Right lung (tissue), 2 donors: ENCODE measurements at regions not wholly inside any gene's neighbourhood (a gene's known extent, or its start where the extent isn't known, plus 50 kb on each side); places are given as distances from the start of the nearest gene placed in this dataset.
"Not testable (repeated sequence)": the region's sequence is repeated elsewhere in the genome, so short reads cannot be mapped to it uniquely, and the experiment has no call there.

Experiments used
- DNase-seq, 2 donors: peaks; one replicate each; pipeline ENCODE4 v3.0.0-alpha.2; 2013

DNA sequence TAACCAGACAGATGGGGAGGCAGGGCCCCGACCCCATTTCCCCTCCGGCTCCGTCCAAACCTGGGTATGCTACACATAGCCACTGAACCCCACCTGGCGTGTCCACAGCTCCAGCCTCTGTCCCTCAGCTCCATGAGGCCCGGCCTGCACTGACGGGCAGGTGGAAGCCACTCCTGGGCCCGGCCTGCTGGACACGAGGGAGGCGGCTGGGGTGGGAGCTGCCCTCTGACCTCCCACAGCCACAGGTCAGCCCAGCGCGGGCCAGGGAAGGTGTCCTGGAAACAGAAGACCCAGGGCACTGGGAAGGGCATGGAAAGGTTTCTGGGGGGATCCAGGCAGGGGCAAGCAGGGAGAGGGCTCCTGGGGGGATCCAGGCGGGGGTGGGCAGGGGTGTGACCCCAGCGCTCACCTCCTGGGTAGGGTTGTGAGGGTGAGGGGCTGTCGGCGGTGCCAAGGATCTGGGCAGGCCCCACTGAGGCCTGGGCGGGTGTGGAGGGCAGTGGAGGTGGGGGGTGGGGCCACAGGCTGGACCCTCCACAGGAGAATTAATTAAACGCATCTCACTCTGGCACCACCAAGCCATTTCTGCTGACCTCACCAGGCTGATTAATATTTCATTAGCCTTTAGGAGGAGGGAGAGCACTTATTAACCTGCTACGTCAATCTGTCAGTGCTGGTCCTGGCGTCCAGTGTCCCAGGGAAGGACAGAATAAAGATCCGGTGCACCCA is 108.9 kb downstream of the UNCX start:
- no peak for DNase-seq

DNA sequence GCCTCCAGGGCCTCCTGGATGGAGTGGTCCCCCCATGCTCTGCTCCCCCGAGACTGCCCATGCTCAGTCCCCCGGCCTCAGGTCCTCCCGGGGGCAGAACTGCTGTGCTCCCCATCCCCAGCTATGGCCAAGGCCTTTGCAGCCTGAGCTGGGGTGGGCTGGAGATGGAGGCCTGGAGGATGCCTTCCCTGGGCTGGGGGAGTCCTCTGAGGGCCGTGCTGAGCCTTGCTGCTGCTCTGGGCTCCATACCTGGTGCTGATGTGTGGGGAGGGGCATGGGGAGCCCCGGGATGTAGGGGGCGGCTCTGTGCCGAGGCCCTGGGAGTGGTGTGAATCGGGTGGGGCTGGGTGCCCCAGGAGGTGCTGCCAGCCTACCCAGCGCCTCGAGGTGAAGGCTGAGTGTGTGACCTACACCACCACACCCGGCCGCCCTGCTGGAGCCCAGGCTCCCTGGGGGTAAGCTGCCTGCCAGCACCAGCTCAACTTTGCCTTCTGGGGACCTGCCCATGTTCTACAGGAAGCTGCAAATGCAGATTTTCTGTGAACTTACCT is 109.5 kb downstream of the UNCX start:
- no peak for DNase-seq

DNA sequence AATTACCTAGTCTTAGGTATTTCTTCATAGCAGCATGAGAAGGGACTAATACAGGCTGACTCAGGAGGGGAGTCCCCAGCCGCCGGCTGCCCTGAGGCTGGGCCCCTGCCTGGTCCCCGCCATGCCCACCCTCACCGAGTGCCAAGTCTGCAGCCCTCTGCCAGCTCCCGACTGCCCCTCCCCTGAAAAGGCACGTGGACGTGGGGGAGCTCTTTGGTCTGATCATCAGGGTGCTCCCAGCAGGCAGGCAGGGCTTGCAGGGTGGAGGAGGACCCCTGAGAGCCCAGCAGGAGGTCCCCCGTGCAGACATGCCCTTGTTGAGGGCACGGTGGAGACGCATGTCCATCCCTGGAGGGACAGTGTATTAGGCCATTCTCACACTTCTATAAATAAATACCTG is 110.9 kb downstream of the UNCX start:
- DNase-seq = no peak

DNA sequence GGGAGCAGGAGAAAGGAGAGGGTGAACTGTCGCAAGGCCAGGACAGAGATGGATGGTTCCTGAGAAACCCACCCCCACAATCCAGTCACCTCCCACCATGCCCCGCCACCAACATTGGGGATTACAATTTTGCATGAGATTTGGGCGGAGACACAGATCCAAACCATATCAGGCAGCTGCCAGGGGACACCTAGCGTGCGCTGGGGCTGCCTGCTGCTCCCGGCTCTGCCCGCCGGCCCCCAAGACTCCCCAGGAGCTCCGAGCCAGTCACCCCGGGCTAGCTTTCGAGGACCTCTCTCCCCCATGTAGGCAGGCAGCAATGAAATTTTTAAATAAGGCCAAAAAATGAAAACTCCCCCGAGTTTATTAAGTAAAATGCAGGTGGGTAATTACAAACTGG is 111.7 kb downstream of the UNCX start:
- DNase-seq = no peak

DNA sequence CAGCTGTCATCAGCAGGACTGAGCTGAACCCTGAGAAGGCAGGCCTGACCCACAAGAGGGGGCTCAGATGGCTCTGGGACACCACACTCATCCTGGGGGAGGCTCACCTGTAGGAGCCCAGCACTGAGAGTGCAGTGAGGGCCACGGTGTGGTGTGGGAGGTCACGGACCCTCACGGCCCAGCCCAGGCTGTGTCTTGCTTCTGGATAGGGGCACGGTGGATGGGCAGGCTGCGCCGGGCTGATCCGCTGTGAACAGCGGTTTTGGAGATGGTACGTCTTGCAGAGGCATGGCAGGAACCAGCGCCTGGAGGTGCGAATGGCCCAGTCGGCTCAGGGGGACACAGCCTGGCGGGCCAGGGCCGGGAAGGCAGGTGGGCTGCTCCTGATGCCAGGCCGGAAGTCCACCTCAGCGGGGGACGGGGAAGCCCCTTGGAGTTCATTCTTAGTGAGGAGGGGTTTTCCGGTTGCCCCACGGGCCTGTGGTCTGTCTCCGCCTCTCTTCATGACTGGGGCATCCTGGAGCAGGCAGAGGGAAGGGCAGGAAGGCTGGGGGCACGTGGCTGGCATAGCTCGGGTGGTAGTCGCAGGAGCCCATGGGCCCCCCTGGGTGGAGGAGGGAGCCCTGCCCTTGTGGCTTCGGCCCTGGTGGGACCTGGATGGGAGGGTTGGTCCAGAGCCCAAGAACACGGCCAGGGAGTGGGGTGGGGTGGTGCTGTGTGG is 112.5 kb downstream of the UNCX start:
- DNase-seq = no peak

DNA sequence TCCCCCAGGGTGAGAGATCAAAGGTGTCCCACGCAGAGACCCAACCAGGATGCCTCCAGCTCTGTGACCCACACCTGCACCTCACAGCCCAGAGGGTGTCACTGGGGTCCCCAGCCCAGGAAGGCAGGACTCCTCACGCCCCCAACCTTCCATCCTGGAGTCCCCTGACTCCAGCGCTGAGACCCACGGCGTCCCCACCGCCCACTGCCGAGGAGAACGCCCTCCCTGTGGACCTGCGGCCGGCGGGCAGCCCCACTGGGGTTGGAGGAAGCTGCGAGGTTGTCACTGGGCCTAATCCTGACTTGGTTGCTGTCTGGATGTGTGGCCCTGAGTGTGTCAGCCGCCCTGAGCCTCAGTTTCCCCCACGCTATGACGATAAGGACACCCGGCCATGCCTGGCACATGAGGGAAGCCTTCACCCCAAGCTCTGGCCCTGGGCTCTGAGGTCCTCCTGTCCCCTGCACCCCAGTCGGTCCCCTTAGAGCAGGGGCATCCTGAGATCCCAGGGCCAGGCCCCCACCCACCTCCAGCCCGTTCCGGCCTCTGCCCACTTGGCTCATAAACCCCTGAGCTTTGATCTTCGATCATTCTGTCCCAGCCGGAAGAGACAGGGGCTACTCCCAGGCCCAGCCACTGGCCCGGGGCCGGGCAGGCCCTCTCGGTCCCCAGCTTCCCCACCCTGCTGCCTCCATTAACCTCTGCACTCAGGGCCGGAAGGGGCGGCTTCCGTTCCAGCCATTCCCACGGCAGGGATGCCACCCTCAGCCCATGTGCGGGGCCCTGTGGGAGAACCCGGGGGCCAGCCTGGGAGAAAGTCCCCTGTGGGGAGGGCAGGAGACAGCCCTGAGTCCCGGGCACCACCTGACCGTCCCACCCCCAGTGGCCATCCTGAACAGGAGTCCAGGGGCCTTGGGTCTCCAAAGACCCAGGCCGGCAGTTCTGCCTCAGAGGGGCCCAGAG is 113.2 kb downstream of the MICALL2 start:
- DNase-seq = no peak

DNA sequence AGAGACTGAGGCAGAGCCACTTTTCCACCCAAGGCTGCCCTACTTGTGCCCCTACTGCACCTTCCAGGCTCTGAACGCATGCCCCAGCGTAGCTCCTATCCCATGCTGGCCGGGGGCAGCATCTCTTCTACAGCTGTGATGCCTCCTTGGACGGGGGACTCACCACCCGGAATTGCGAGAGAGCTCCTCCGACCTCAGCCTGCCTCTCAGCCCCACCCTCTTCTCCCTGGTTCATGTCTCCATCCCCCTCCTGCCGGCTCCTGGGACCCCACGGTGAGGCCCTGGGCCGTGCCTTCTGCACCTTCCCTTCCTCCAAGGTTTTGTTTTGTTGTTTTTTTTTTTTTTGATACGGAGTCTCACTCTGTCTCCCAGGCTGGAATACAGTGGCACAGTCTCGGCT is 112.4 kb downstream of the MICALL2 start:
- no peak for DNase-seq

DNA sequence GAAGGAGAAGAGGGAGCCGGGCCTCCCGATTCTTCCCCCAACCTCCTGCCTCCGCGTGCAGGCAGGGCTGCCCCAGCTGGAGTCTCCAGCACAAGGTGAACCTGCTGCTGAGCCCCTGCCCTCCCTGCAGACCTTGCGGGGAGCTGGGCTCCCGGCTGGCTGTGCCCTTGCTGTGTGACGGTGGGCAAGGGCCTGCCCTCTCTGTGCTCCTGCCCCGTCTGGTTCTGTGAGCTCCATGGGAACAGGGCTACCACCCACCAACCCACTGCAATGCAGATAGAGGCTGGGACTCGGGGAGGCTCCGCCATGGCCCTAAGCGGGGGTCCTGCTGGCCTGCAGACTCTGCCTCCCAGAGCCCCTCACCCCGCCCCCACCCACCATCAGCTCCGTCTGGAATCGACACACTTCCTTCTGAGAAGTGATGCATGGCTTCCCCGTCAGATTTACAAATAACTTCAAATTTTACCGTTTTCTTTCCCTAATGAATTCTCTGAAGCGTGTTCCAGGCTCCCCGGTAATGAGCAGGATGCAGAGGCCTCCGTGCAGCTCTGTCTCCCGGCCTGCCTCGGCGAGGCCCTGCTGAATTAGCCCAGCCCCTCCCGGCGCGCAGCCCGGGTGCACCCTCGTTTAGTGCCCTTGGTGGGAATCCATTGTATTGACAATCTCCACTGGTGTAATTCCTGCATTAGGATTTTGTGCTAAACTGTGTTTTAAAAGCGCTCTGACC is 111.0 kb downstream of the MICALL2 start:
- DNase-seq = no peak

DNA sequence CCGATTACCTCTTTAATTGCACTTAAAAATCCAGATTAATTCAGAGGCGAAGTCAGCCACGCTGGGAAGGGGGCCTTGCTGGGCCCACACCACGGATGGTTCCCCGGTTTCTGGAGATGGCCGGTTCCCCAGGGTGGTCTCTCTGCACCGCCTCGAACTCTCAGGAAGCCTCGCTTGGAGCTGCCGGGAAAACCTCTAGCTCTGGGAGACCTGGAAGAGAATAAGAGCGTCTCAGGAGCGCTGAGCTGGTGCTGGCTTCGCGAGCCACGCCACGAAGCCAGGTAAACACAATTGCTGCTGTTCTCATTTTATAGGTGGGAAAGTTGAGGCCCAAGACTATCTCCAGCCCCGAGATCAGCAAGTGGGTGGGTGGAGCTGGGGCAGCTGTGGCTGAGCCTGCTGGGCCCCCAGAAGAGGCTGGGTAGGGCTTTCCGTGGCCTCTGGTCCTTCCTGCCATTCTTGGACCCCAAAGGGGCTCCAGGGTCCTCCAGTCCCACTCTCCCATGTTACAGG is 110.4 kb downstream of the MICALL2 start:
- DNase-seq = no peak

DNA sequence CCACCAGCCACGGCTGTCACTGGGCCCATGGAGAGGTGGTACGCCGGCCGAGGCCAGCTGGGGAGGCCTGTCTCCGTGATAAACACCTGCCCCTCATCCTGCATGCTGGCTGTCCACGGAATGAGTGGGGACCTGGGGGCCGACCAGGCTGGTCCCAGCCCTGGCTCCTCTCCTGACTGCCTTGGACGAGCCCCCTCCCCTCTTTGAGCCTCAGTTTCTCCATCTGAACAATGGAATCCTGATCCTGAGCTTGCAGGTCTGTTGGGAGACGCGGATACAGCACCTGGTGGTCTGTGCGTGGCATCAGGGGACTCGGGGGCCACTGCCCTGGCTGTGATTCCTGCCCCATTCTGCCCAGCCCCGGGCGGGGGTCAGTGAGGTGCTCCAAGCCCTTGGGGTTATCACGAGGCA is 109.9 kb downstream of the MICALL2 start:
- DNase-seq = no peak

DNA sequence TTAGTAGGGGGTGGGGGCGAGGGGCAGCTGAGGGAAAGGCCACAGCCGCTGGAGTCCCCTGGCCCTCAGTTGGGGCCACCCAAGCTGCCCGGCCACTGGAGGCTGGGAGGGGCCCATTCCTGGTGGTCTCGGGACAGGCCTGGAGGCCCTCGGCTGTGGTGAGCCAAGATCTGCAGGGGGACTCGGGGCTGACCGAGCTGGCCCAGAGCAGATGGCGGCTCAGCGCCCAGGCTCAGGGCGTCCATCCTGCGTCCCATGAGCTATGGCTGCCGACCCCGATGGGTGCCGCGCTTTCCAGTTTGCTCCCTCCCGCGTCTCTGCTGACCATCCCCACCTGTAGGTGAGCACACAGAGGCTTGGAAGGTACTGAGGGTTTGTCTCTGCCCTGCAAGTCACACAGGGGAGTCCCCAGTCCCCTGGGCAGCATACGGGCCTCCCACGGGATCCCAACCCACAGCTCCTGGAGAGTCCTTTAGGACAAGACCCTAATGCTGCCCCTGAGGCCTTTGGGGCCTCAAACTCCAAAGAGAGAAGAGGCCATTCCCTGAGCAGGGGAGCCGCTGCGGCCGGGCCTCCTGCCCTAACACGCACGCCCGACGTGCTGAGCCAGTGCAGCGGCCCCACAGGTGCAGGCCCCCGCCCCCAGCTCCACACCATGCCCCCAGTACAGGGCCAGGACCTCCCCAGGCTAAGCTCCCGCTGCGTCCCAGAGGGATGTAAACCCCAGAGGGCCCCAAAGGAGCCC is 107.2 kb downstream of the MICALL2 start:
- no peak for DNase-seq

DNA sequence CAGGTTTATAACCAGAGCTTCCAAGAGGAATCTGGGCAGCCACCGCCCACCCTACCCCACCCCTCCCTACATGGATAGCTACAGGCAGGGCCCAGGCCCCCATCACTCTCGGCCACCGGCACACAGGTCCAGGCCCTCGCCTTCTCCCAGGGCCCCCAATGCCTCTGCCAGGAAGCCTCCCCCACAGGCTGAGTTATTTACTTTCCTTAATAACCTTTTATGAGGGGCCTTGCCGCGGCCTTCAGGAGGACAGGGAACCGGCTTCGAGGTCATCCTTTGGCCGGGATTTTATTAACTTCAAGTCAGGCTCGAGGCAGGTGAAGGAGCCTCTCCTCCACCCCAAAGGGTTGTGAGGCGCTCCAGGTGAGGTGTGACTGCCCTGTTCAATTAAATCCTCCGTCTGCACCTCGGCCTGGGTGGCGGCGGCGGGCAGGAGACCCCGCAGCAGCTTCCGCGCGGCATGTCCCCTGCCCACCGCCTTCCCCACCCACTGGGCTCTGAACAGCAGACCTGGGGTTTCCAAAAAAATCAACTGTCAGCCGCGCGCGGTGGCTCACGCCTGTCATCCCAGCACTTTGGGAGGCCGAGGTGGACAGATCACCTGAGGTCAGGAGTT is 106.5 kb downstream of the MICALL2 start:
- DNase-seq = no peak

DNA sequence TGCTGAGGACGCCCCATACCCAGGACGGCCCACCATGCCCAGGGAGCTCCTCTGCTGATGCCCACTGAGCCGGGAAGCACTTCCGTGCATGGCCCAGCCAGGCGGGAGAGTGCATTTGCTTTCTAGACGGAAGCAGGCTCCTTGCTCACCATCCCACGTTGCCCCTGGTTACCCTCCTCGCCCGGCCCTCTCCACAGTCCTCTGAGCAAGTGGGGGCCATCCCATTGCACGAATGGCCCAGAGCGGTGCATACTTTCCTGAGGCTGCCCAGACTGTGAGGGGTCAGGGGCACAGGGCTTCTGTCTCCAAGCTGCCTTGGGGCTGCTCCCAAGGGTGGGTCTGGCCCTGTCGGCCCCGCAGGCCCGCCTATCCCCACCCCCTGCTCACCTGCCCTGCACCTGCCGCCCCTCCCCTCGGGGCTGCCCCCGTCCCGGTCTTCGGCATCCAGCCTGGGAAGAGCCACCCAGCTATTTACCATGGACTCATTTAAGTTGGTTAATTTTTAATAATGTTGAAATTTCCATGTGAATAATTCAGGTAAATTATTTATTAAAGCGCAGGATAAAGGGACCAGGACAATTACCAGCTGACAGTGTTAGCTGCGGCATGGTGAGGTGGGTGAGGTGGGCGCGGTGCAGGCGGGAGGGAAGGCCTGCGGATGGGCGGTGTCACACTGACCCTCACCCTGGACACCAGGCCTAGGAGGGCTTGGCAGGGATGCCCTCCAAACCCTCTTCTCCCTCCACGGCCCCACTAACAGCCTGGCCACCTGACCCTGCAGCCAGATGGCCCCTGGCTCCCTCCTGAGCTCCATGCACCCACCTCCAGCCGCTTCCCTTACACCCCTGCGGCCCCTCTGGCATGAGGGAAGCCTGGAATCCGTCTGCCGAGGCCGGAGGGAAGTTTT is 104.4 kb downstream of the MICALL2 start:
- DNase-seq = no peak

DNA sequence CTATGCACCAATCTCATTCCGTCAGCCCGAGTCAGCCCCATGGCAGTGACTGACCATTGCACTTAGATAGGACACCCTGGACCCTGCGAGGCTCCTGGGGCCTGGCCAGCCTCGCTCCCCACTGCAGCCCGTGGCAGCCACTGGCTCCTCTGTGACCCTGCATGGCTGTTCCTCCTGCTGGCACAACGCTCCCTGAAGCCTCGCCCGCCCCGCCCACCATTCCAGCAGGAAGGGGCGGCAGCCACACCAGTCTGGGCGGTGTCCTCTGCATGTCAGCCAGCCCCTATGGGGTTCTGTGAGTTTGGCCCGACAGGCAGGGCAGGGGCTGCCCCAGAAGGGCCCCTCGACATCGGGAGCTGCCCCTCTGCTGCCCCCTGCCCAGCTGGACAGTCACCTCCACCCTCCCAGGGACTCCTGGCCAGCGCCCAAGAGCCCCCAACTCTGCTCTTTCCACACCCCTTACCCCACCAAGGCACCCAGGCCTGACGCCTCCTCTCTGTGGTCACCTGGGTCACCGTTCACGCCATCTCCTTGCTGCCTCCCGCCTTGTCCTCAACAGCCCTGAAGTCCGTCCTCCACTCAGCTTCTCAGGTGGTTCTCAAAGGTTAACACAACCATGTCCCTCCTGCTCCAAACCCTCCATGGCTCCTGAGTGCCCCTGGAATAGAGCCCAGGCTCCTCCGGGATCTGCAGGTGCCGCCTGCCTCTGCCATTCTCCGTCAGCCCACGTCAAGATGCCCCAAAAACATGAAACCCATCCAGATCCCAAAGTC is 103.5 kb downstream of the MICALL2 start:
- no peak for DNase-seq

DNA sequence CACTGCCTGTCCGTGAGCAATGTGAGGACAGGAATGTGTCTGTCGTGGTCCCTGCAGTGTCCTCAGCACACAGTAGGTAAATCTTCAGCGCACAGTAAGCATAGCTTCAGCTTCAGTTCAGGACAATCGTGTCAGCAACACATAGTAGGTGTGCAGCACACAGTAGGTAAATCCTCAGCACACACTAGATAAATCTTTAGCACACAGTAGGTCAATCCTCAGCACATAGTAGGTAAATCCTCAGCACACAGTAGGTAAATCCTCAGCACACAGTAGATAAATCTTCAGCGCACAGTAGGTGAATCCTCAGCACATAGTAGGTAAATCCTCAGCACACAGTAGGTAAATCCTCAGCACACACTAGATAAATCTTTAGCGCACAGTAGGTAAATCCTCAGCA is 102.4 kb downstream of the MICALL2 start:
- DNase-seq = not testable (repeated sequence)

DNA sequence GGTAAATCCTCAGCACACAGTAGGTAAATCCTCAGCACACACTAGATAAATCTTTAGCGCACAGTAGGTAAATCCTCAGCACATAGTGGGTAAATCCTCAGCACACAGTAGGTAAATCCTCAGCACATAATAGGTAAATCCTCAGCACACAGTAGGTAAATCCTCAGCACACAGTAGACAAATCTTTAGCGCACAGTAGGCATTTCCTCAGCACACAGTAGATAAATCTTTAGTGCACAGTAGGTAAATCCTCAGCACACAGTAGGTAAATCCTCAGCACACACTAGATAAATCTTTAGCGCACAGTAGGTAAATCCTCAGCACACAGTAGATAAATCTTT is 102.0 kb downstream of the MICALL2 start:
- not testable (repeated sequence) for DNase-seq

DNA sequence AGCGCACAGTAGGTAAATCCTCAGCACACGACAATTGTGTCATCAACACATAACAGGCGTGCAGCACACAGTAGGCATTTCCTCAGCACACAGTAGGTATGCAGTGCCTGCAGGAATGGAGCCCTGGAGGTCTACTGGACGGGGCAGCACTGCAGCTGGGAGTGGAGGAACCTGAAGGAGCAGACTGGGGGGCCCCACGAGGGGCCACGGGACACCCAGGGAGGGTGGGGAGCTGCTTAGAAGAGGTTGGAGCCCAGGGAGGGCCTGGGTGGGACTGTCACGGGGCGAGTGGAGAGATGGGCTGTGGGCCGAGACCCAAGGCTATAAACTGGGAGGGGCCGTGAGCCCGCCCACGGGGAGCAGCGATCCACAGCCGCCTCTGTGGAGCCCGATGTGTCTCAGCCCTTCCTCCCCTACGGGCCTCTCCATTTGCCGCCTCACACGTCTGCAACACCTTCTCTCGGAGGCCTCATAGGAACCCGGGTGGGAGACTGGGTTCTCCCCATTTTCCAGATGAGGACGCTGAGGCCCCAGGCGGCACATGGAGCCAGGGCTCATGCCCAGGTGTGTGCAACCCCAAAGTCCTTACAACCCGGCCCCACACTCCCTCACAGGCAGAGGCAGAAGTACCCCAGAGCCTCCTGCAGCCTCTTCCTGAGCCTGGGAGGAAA is 101.5 kb downstream of the MICALL2 start:
- no peak for DNase-seq
